ENCODE measurements at regions not wholly inside any gene's neighbourhood (a gene's known extent, or its start where the extent isn't known, plus 50 kb on each side); places are given as distances from the start of the nearest gene placed in this dataset.

- no peak for TF ChIP-seq EZH2 (IDR thresholded peaks at IDR 0.05; ENCODE audit: borderline replicate concordance, low read depth, low read length, severe bottlenecking)
- peak; percentile 77 for TF ChIP-seq CTCF (IDR thresholded peaks at IDR 0.05; ENCODE audit: borderline replicate concordance, extremely low read depth, low read length, poor library complexity, severe bottlenecking)
These were observed 503.3 kb upstream of the FAM241A start for GRCh38 chr4:111641813-111642579.

Data from DND-41 (cell line).